Type B pancreatic cell (in vitro differentiated cells): ENCODE measurements at regions not wholly inside any gene's neighbourhood (a gene's known extent, or its start where the extent isn't known, plus 50 kb on each side); places are given as distances from the start of the nearest gene placed in this dataset.

Experiments
- DNase-seq: peaks from one replicate; pipeline ENCODE4 v3.0.0; 2021; ENCODE audit warnings: mixed read lengths; ENCODE audit not compliant: unreplicated experiment; ENCODE audit errors: extremely low spot score
- H3K27ac Mint-ChIP-seq: 2 replicates; pipeline ENCODE4 v1.8.0; 2021; ENCODE audit warnings: mild to moderate bottlenecking, mixed read lengths
- H3K27me3 Mint-ChIP-seq: 2 replicates; pipeline ENCODE4 v1.8.0; 2021; ENCODE audit warnings: mixed read lengths
- H3K36me3 Mint-ChIP-seq: 2 replicates; pipeline ENCODE4 v1.8.0; 2021; ENCODE audit warnings: mixed read lengths
- H3K4me1 Mint-ChIP-seq: one replicate; pipeline ENCODE4 v1.8.0; 2021; ENCODE audit warnings: mixed read lengths; ENCODE audit not compliant: unreplicated experiment
- H3K4me3 Mint-ChIP-seq: 2 replicates; pipeline ENCODE4 v1.8.0; 2021; ENCODE audit warnings: mild to moderate bottlenecking, mixed read lengths
- H3K9me3 Mint-ChIP-seq: 2 replicates; pipeline ENCODE4 v1.8.0; 2021; ENCODE audit warnings: mixed read lengths
- TF ChIP-seq, protein P1 (sequence below): fragments of 200-600 bp; sonication (generic); conservative IDR thresholded peaks from 2 replicates; pipeline ENCODE4 v1.5.0; 2021; ENCODE audit warnings: antibody characterized with exemption, mild to moderate bottlenecking

DNA sequence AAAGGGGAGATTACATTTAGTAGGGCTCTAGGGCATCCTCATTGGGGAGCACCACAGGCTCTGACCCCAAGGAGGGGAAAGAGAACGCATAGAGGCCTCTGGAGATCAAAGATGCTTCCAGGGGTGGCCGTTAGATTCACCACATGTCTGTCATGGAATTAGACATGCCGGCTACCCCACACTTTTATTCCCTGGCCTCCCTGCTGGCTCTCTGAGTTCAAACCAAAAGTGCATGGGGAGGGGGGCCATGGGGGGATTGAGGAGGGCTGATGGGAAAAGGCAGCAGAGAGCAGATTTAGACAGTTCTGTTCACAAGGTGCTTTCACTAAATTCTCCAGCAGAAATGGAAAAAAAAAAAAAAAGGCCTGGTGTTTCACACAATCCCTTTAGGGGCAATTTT is 64.4 kb upstream of the ZNF521 start:
- TF ChIP-seq, protein P1, sequence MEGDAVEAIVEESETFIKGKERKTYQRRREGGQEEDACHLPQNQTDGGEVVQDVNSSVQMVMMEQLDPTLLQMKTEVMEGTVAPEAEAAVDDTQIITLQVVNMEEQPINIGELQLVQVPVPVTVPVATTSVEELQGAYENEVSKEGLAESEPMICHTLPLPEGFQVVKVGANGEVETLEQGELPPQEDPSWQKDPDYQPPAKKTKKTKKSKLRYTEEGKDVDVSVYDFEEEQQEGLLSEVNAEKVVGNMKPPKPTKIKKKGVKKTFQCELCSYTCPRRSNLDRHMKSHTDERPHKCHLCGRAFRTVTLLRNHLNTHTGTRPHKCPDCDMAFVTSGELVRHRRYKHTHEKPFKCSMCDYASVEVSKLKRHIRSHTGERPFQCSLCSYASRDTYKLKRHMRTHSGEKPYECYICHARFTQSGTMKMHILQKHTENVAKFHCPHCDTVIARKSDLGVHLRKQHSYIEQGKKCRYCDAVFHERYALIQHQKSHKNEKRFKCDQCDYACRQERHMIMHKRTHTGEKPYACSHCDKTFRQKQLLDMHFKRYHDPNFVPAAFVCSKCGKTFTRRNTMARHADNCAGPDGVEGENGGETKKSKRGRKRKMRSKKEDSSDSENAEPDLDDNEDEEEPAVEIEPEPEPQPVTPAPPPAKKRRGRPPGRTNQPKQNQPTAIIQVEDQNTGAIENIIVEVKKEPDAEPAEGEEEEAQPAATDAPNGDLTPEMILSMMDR: no peak
- Mint-ChIP-seq H3K9me3 (no peaks in the 10 kb centered on the region), H3K4me1 (peaks cover 36% of the 10 kb centered on the region), H3K27ac (no peak overlapping the region), H3K36me3 (no peaks in the 10 kb centered on the region), H3K27me3 (peaks cover 15% of the 10 kb centered on the region), H3K4me3 (no peak overlapping the region)
- no peak for DNase-seq

DNA sequence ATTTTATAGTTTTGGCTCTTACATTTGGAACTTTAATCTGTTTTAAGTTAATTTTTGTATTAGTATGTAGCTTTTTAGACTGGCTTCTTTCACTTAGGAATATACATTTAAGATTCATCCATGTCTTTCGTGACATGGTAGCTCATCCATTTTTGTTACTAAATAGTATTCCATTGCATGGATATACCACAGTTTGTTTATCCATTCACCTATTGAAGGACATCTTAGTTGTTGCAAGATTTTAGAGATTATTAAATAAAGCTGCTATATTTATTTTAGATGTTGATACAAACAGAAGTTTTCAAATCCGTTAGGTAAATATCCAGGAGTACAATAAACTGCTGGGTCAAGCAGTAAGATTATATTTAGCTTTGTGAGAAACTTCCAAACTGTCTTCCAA is 58.0 kb upstream of the ZNF521 start:
- Mint-ChIP-seq H3K36me3 (no peaks in the 10 kb centered on the region), H3K27me3 (peaks cover 8% of the 10 kb centered on the region), H3K4me1 (peaks cover 10% of the 10 kb centered on the region), H3K9me3 (no peaks in the 10 kb centered on the region), H3K27ac (no peak overlapping the region), H3K4me3 (no peak overlapping the region)
- TF ChIP-seq, protein P1: no peak
- DNase-seq: no peak

DNA sequence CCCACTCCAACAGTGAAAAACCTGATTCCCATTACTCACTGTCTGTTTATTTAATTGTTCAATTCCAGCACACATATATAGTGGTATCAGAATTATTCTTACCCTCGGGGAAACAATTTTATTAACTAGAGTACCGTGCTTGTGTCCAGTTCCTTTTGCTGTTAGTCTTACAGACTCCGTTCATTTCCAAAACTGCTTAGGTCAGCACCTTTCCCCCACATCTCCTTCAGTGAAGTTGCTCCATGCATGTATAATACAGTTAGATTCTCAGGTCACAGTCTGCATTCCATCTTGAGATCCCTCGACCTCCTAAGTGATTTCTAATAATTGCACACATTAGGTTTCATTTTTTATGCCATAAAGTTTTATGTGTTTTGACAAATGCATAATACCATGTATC is 56.3 kb upstream of the ZNF521 start:
- H3K27ac Mint-ChIP-seq: no peak overlapping the region
- H3K36me3 Mint-ChIP-seq: no peaks in the 10 kb centered on the region
- peaks cover 4% of the 10 kb centered on the region for H3K27me3 Mint-ChIP-seq
- TF ChIP-seq, protein P1: no peak
- H3K4me3 Mint-ChIP-seq: no peak overlapping the region
- H3K4me1 Mint-ChIP-seq: peaks cover 5% of the 10 kb centered on the region
- H3K9me3 Mint-ChIP-seq: no peaks in the 10 kb centered on the region
- no peak for DNase-seq
